Uterus (tissue), 3 donors: ENCODE measurements at regions not wholly inside any gene's neighbourhood (a gene's known extent, or its start where the extent isn't known, plus 50 kb on each side); places are given as distances from the start of the nearest gene placed in this dataset. TPM values are rescaled to one million over a fixed set of nuclear protein-coding genes. Genes with fewer than 3 reads are reported as not detected.

Experiments
- DNase-seq, 2 donors: peaks; one replicate each; pipeline ENCODE4 v3.0.0-alpha.2; 2019 to 2020
- H3K27ac ChIP-seq, 2 donors: fragments of 200-600 bp; sonication (generic); 1 replicate in 1 of 2; 2 replicates in 1 of 2; pipeline ENCODE4 v1.5.1; 2016 to 2018
- H3K27me3 ChIP-seq, 2 donors: fragments of 200-600 bp; sonication (generic); one replicate each; pipeline ENCODE4 v1.5.1; 2018 to 2019; ENCODE audit warnings: control low read depth in 1 of 2
- H3K36me3 ChIP-seq, 2 donors: fragments of 200-600 bp; sonication (generic); one replicate each; pipeline ENCODE4 v1.5.1; 2019; ENCODE audit warnings: control low read depth in 1 of 2
- H3K4me1 ChIP-seq, 2 donors: fragments of 200-600 bp; sonication (generic); one replicate each; pipeline ENCODE4 v1.5.1; 2018 to 2019; ENCODE audit warnings: control low read depth in 1 of 2
- H3K4me3 ChIP-seq, 2 donors: fragments of 200-600 bp; sonication (generic); 1 replicate in 1 of 2; 2 replicates in 1 of 2; pipeline ENCODE4 v1.5.1; 2018 to 2019; ENCODE audit warnings: mild to moderate bottlenecking in 1 of 2
- H3K9me3 ChIP-seq, 2 donors: fragments of 200-600 bp; sonication (generic); one replicate each; pipeline ENCODE4 v1.5.1; 2019; ENCODE audit warnings: control low read depth in 1 of 2
- POLR2A ChIP-seq, 2 donors: fragments of 450-650 bp; IDR thresholded peaks; one replicate each; pipeline ENCODE4 v1.6.1; 2016; ENCODE audit warnings: antibody characterized with exemption in 2 of 2, mild to moderate bottlenecking in 1 of 2, moderate library complexity in 1 of 2
- intact Hi-C: fragments of 100-400 bp; cut with DNase I; formaldehyde crosslinking; loops from one replicate; pipeline ENCODE4 v1.15.1; 2023; ENCODE audit warnings: low total_unique reads
- small RNA-seq: library from RNA; depleted of rRNA; stranded (forward); fragments of <200 nt; gene quantifications from one replicate; pipeline ENCODE3, GENCODE V24; 2016
- TF ChIP-seq, protein P1 (sequence below), 4 experiments: fragments of 200-600 bp in 2 of 4; fragments of 450-650 bp in 2 of 4; sonication (generic) in 2 of 4; IDR thresholded peaks; one replicate each; pipeline ENCODE4 v1.5.1; 2016 to 2019; ENCODE audit warnings: antibody characterized with exemption in 4 of 4, mild to moderate bottlenecking in 2 of 4, moderate library complexity in 1 of 4
- donor health status: DM: yes; HTN: yes; CAD: no.

DNA sequence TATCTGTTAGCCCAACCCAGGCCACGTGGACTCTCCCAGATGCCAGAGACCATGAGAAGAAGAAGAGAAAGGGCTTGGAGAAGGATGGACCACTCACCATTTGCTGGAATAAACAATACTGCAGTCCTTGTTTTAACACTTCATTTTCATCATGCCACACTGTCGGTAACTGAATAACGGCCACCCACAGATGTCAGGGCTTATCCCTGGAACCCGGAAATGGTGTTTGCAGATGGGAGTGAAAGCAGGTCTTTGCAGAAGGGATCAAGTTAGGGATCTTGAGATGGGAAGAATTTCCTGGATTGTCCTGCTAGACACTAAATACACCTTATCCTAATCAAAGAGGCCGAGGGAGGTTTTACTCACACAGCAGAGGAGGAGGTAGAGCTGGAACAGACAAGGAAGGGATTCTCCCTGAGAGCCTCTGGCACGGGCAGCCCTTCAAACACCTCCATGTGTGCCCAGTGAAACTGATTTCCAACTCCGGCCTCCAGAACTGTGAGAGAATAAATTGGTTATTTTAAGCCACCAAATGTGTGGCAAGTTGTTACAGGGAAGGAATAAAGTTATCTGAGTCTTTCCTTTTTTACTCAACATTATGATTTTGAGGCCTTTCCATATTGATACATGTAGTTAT is 56.3 kb upstream of the SFMBT2 start:
- H3K36me3 ChIP-seq: no peaks in the 10 kb centered on the region
- H3K27ac ChIP-seq: no peak overlapping the region
- no peak overlapping the region for H3K4me3 ChIP-seq
- H3K9me3 ChIP-seq: no peaks in the 10 kb centered on the region
- DNase-seq: no peak
- no peak for TF ChIP-seq POLR2A (IDR thresholded peaks at IDR 0.05)
- TF ChIP-seq, protein P1, sequence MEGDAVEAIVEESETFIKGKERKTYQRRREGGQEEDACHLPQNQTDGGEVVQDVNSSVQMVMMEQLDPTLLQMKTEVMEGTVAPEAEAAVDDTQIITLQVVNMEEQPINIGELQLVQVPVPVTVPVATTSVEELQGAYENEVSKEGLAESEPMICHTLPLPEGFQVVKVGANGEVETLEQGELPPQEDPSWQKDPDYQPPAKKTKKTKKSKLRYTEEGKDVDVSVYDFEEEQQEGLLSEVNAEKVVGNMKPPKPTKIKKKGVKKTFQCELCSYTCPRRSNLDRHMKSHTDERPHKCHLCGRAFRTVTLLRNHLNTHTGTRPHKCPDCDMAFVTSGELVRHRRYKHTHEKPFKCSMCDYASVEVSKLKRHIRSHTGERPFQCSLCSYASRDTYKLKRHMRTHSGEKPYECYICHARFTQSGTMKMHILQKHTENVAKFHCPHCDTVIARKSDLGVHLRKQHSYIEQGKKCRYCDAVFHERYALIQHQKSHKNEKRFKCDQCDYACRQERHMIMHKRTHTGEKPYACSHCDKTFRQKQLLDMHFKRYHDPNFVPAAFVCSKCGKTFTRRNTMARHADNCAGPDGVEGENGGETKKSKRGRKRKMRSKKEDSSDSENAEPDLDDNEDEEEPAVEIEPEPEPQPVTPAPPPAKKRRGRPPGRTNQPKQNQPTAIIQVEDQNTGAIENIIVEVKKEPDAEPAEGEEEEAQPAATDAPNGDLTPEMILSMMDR (IDR thresholded peaks at IDR 0.05): no peak
- no peaks in the 10 kb centered on the region for H3K4me1 ChIP-seq
- H3K27me3 ChIP-seq: no peaks in the 10 kb centered on the region
- intact Hi-C loops: no loop called here

DNA sequence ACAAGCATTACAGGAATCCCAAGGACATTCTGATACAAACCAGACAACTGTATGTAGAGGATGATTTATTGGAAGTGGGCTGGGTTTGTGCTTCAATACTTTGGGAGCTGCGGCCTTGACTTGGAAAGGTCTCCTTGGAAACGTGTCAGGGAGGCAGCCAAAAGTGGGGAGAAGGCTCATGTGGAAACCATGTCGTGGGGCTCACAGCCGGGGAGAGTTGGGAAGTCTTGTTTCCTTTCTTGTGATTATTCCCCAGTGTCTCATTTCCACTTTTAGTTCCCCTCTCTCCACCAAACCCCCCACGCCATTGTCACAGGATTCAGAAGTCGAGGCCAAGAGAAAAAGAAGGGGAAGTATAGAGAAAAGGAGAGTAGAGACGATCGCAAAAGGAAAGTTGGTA is 53.9 kb upstream of the SFMBT2 start:
- no peak overlapping the region for H3K4me3 ChIP-seq
- TF ChIP-seq, protein P1 (IDR thresholded peaks at IDR 0.05): no peak
- no peak for TF ChIP-seq POLR2A (IDR thresholded peaks at IDR 0.05)
- no peak for DNase-seq
- H3K36me3 ChIP-seq: no peaks in the 10 kb centered on the region
- H3K27ac ChIP-seq: no peak overlapping the region
- H3K9me3 ChIP-seq: no peaks in the 10 kb centered on the region
- intact Hi-C loops: no loop called here
- H3K4me1 ChIP-seq: no peaks in the 10 kb centered on the region
- no peaks in the 10 kb centered on the region for H3K27me3 ChIP-seq

Small RNA genes in the stretch of these regions (small RNA-seq; reads per million reads assigned to genes)
- gene RNU6-535P: not detected
